ENCODE measurements at regions not wholly inside any gene's neighbourhood (a gene's known extent, or its start where the extent isn't known, plus 50 kb on each side); places are given as distances from the start of the nearest gene placed in this dataset.

DNA sequence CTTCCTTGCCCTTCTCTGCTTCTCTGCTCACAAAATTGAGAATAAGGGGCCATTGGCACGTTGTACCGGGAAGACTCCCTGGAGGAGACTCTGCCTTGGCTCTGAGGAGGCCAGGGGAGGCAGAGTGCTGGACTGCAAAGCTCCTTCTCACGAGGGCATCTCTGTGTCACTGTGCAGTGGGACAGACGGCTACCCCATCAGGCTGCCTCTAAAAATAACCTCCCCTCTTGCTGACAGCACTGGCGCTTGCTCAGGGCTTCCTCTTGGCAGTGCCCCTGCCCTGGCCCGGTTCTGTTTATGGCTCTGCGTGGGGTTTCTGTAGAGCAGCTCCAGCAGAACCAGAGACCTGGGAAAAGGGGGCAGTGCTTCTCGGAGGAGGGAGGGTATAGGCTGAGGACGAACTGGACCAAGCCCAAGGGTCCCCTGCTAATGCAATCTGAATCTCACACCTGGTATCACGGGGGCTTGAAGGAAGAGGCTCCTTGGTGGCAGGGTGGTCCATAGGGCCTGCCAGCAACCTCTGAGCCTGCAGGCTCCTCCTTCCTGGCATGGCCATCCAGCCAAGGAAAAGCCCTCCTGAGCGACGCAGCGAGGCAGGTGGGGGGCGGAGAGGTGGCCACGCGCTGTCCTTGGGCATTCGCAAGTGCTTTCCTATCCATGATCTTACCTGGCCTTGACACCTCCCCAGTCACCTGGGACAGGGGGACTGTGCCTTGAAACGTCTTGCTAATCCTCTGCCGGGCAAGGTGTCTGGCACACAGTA lies 63.3 kb upstream of the TLE3 start:
- Histone ChIP-seq H3K9me3 (ENCODE audit: control insufficient read depth, insufficient read depth, low read depth, low read length) (no peaks in the 10 kb centered on the region), H3K4me1 (ENCODE audit: control insufficient read depth, extremely low read depth, insufficient read depth, low read length) (peaks cover 3% of the 10 kb centered on the region), H3K36me3 (ENCODE audit: control insufficient read depth, insufficient read depth, low read length) (no peaks in the 10 kb centered on the region), H3K4me3 (replicated peaks in 1 of 4; ENCODE audit: control extremely low read depth in 1 of 4, insufficient read depth in 1 of 4, low read depth in 3 of 4, low read length in 4 of 4) (no peak overlapping the region), H3K9ac (ENCODE audit: insufficient read depth, low read length) (no peak overlapping the region), H3K27me3 (ENCODE audit: control insufficient read depth, insufficient read depth, low read length) (no peaks in the 10 kb centered on the region), H3K27ac (ENCODE audit: insufficient read depth, low read length) (no peak overlapping the region), H4K20me1 (ENCODE audit: control insufficient read depth, extremely low read depth, insufficient read depth, low read length) (no peaks in the 10 kb centered on the region), H3K79me2 (ENCODE audit: control insufficient read depth, insufficient read depth, low read length) (no peaks in the 10 kb centered on the region), H3K4me2 (ENCODE audit: extremely low read depth, insufficient read depth, low read length) (no peak overlapping the region), H2AFZ (ENCODE audit: low read length) (no peak overlapping the region)
- DNase-seq (ENCODE audit: low read depth in 2 of 2), result no peak
- TF ChIP-seq, protein P1, sequence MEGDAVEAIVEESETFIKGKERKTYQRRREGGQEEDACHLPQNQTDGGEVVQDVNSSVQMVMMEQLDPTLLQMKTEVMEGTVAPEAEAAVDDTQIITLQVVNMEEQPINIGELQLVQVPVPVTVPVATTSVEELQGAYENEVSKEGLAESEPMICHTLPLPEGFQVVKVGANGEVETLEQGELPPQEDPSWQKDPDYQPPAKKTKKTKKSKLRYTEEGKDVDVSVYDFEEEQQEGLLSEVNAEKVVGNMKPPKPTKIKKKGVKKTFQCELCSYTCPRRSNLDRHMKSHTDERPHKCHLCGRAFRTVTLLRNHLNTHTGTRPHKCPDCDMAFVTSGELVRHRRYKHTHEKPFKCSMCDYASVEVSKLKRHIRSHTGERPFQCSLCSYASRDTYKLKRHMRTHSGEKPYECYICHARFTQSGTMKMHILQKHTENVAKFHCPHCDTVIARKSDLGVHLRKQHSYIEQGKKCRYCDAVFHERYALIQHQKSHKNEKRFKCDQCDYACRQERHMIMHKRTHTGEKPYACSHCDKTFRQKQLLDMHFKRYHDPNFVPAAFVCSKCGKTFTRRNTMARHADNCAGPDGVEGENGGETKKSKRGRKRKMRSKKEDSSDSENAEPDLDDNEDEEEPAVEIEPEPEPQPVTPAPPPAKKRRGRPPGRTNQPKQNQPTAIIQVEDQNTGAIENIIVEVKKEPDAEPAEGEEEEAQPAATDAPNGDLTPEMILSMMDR (conservative IDR thresholded peaks at IDR 0.05 in 1 of 2, IDR thresholded peaks at IDR 0.05 in 1 of 2; ENCODE audit: low read depth in 1 of 2, low read length in 2 of 2), result no peak
- TF ChIP-seq EZH2 (IDR thresholded peaks at IDR 0.05; ENCODE audit: low read length, missing control alignments), result no peak

DNA sequence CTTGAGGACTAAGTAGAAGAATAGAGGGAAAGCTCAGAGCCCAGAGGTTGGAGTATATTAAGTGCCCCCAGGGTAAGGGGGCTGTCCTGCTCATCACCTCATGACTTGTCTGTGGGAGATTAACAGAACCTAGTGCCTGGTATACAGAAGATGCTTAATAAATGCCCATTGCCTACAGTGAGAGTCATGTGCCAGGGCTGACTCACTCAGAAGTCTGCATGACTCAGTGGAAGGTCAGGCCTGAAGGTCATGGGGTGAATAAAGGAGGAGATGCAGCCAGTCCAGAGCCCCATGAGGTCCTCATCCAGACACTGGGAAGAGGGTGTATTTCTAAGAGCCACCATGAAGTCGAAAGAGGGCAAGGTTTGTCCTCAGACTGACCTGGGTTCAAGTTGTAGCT lies 62.5 kb upstream of the TLE3 start:
- Histone ChIP-seq H2AFZ (ENCODE audit: low read length) (no peak overlapping the region), H4K20me1 (ENCODE audit: control insufficient read depth, extremely low read depth, insufficient read depth, low read length) (no peaks in the 10 kb centered on the region), H3K27ac (ENCODE audit: insufficient read depth, low read length) (no peak overlapping the region), H3K27me3 (ENCODE audit: control insufficient read depth, insufficient read depth, low read length) (no peaks in the 10 kb centered on the region), H3K4me3 (replicated peaks in 1 of 4; ENCODE audit: control extremely low read depth in 1 of 4, insufficient read depth in 1 of 4, low read depth in 3 of 4, low read length in 4 of 4) (no peak overlapping the region), H3K9me3 (ENCODE audit: control insufficient read depth, insufficient read depth, low read depth, low read length) (no peaks in the 10 kb centered on the region), H3K36me3 (ENCODE audit: control insufficient read depth, insufficient read depth, low read length) (no peaks in the 10 kb centered on the region), H3K4me1 (ENCODE audit: control insufficient read depth, extremely low read depth, insufficient read depth, low read length) (peaks cover 3% of the 10 kb centered on the region), H3K4me2 (ENCODE audit: extremely low read depth, insufficient read depth, low read length) (no peak overlapping the region), H3K79me2 (ENCODE audit: control insufficient read depth, insufficient read depth, low read length) (no peaks in the 10 kb centered on the region), H3K9ac (ENCODE audit: insufficient read depth, low read length) (no peak overlapping the region)
- peak in 1 of 2 donors; percentile 53 for DNase-seq (ENCODE audit: low read depth in 2 of 2)
- TF ChIP-seq, protein P1 (conservative IDR thresholded peaks at IDR 0.05 in 1 of 2, IDR thresholded peaks at IDR 0.05 in 1 of 2; ENCODE audit: low read depth in 1 of 2, low read length in 2 of 2), result no peak
- no peak for TF ChIP-seq EZH2 (IDR thresholded peaks at IDR 0.05; ENCODE audit: low read length, missing control alignments)

DNA sequence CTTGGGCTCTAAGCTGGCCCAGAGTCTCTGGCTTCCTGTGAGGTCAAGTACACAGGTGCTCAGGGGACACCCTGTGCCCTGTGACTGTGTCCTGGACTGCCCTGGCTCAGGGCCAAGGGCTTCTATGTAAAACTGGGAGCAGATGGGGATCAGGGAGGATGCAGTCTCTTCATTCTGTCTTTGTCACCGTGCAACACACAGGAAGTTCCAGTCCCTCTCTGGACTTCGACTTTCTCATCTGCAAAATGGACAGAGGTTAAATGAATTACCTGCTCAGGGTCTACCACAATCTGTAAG lies 61.9 kb upstream of the TLE3 start:
- Histone ChIP-seq H3K4me1 (ENCODE audit: control insufficient read depth, extremely low read depth, insufficient read depth, low read length) (peaks cover 8% of the 10 kb centered on the region), H3K9ac (ENCODE audit: insufficient read depth, low read length) (no peak overlapping the region), H4K20me1 (ENCODE audit: control insufficient read depth, extremely low read depth, insufficient read depth, low read length) (no peaks in the 10 kb centered on the region), H3K27me3 (ENCODE audit: control insufficient read depth, insufficient read depth, low read length) (no peaks in the 10 kb centered on the region), H2AFZ (ENCODE audit: low read length) (no peak overlapping the region), H3K79me2 (ENCODE audit: control insufficient read depth, insufficient read depth, low read length) (no peaks in the 10 kb centered on the region), H3K4me3 (replicated peaks in 1 of 4; ENCODE audit: control extremely low read depth in 1 of 4, insufficient read depth in 1 of 4, low read depth in 3 of 4, low read length in 4 of 4) (no peak overlapping the region), H3K4me2 (ENCODE audit: extremely low read depth, insufficient read depth, low read length) (no peak overlapping the region), H3K9me3 (ENCODE audit: control insufficient read depth, insufficient read depth, low read depth, low read length) (no peaks in the 10 kb centered on the region), H3K27ac (ENCODE audit: insufficient read depth, low read length) (no peak overlapping the region), H3K36me3 (ENCODE audit: control insufficient read depth, insufficient read depth, low read length) (no peaks in the 10 kb centered on the region)
- TF ChIP-seq, protein P1 (conservative IDR thresholded peaks at IDR 0.05 in 1 of 2, IDR thresholded peaks at IDR 0.05 in 1 of 2; ENCODE audit: low read depth in 1 of 2, low read length in 2 of 2), result no peak
- TF ChIP-seq EZH2 (IDR thresholded peaks at IDR 0.05; ENCODE audit: low read length, missing control alignments), result no peak
- no peak for DNase-seq (ENCODE audit: low read depth in 2 of 2)
